Transverse colon (tissue), 4 donors: ENCODE measurements at regions not wholly inside any gene's neighbourhood (a gene's known extent, or its start where the extent isn't known, plus 50 kb on each side); places are given as distances from the start of the nearest gene placed in this dataset.

Experiments
- DNase-seq: peaks from one replicate; pipeline ENCODE4 v3.0.0-alpha.2; 2019
- H3K27ac ChIP-seq, 4 donors: fragments of 200-600 bp; sonication (generic); 2 replicates each; pipeline ENCODE4 v1.5.1; 2016 to 2018; ENCODE audit warnings: inconsistent platforms in 4 of 4
- H3K27me3 ChIP-seq: fragments of 200-600 bp; sonication (generic); 2 replicates; pipeline ENCODE4 v1.5.1; 2017; ENCODE audit warnings: inconsistent platforms
- H3K36me3 ChIP-seq, 4 donors: fragments of 200-600 bp; sonication (generic); 2 replicates each; pipeline ENCODE4 v1.5.1; 2017 to 2019; ENCODE audit warnings: inconsistent platforms in 4 of 4
- H3K4me1 ChIP-seq, 4 donors: fragments of 200-600 bp; sonication (generic); 2 replicates each; pipeline ENCODE4 v1.5.1; 2017 to 2020; ENCODE audit warnings: inconsistent platforms in 4 of 4
- H3K4me3 ChIP-seq, 4 donors: fragments of 200-600 bp; sonication (generic); 1 replicate in 1 of 4; 2 replicates in 3 of 4; pipeline versions ENCODE4 v1.5.1 to v1.6.1; 2017 to 2019; ENCODE audit warnings: inconsistent platforms in 4 of 4
- H3K9me3 ChIP-seq, 2 donors: fragments of 200-600 bp; sonication (generic); 2 replicates each; pipeline ENCODE4 v1.5.1; 2017 to 2019; ENCODE audit warnings: inconsistent platforms in 2 of 2
- CTCF ChIP-seq, 5 experiments: fragments of 200-600 bp in 3 of 5; fragments of 450-650 bp in 2 of 5; sonication (generic) in 3 of 5; IDR thresholded peaks; 1 replicate in 2 of 5; 2 replicates in 3 of 5; pipeline ENCODE4 v1.5.1; 2016 to 2017; ENCODE audit warnings: antibody characterized with exemption in 5 of 5, inconsistent platforms in 3 of 5, mild to moderate bottlenecking in 2 of 5, moderate library complexity in 1 of 5
- EP300 ChIP-seq: sonication (generic); formaldehyde crosslinking; IDR thresholded peaks from one replicate; pipeline ENCODE4 v1.6.1; 2017; ENCODE audit warnings: antibody characterized with exemption, low read depth
- POLR2A ChIP-seq: fragments of 450-650 bp; IDR thresholded peaks from one replicate; pipeline ENCODE4 v1.6.1; 2016; ENCODE audit warnings: antibody characterized with exemption, mild to moderate bottlenecking, moderate library complexity
- POLR2AphosphoS5 ChIP-seq, 3 donors: sonication (generic); formaldehyde crosslinking; IDR thresholded peaks; one replicate each; pipeline ENCODE4 v1.6.1; 2016; ENCODE audit warnings: antibody characterized with exemption in 3 of 3
- WGBS, 2 donors: methylation state at CpG; one replicate each; pipeline ENCODE4 v1.1.5; 2018; ENCODE audit warnings: low coverage in 1 of 2; 5-methylcytosine and 5-hydroxymethylcytosine counted together
- in situ Hi-C, 4 donors: fragments of 200-750 bp; cut with MboI; loops; one replicate each; pipeline versions ENCODE4 v1.15.0 to v1.15.1; 2017; ENCODE audit warnings: low sequenced_read_pairs in 3 of 4, low pct_ligation_motif_present in 1 of 4, low pct_unique_long_range_greater_than_20kb in 1 of 4
- intact Hi-C: fragments of 100-400 bp; cut with DNase I; formaldehyde crosslinking; loops from one replicate; pipeline ENCODE4 v1.15.1; 2023; ENCODE audit warnings: low total_unique reads

- WGBS, 2 donors: 25 to 36% methylated on average over 4 to 5 of the region's 5 CpGs
- peak; percentile 65 for DNase-seq
- peak; percentile 35 for TF ChIP-seq EP300
- peak; percentile 40 to 76 (median 71) for TF ChIP-seq POLR2AphosphoS5 (IDR thresholded peaks at IDR 0.05)
- no peak for TF ChIP-seq POLR2A
- no peak for TF ChIP-seq CTCF (IDR thresholded peaks at IDR 0.05)
- no peak overlapping the region for H3K4me3 ChIP-seq
- H3K27ac ChIP-seq: peak overlapping the region; percentile 55 to 77 (median 73)
- no peaks in the 10 kb centered on the region for H3K9me3 ChIP-seq
- in situ Hi-C loops (no loop called here), intact Hi-C loops (no loop called here)
- H3K4me1 ChIP-seq: peaks cover 3 to 21% (median 10%) of the 10 kb centered on the region in 4 donors
- H3K27me3 ChIP-seq: no peaks in the 10 kb centered on the region
- H3K36me3 ChIP-seq: no peaks in the 10 kb centered on the region
Measured at GRCh38 chr4:14856062-14856933, 146.0 kb upstream of the CPEB2 start.

GRCh38 chr4:14856934-14857235 is 145.4 kb upstream of the CPEB2 start:
- in situ Hi-C loops (no loop called here), intact Hi-C loops (no loop called here)
- peak overlapping the region; percentile 55 to 77 (median 73) for H3K27ac ChIP-seq
- peaks cover 3 to 21% (median 10%) of the 10 kb centered on the region in 4 donors for H3K4me1 ChIP-seq
- H3K4me3 ChIP-seq: no peak overlapping the region
- H3K9me3 ChIP-seq: no peaks in the 10 kb centered on the region
- WGBS, 2 donors: 73 to 86% methylated on average over 5 of the region's 5 CpGs
- DNase-seq: no peak
- no peaks in the 10 kb centered on the region for H3K27me3 ChIP-seq
- TF ChIP-seq POLR2A: no peak
- no peak for TF ChIP-seq CTCF (IDR thresholded peaks at IDR 0.05)
- TF ChIP-seq EP300: no peak
- no peak for TF ChIP-seq POLR2AphosphoS5 (IDR thresholded peaks at IDR 0.05)
- H3K36me3 ChIP-seq: no peaks in the 10 kb centered on the region

GRCh38 chr4:14857475-14857874 is 144.8 kb upstream of the CPEB2 start:
- no peak for TF ChIP-seq EP300
- TF ChIP-seq CTCF (IDR thresholded peaks at IDR 0.05): no peak
- Histone ChIP-seq H3K36me3 (no peaks in the 10 kb centered on the region), H3K4me1 (peaks cover 3 to 24% (median 10%) of the 10 kb centered on the region in 4 donors), H3K27ac (peak overlapping the region in 3 of 4 donors; percentile 55 to 76 (median 70)), H3K27me3 (no peaks in the 10 kb centered on the region), H3K4me3 (no peak overlapping the region), H3K9me3 (no peaks in the 10 kb centered on the region)
- in situ Hi-C loops (no loop called here), intact Hi-C loops (no loop called here)
- 65 to 90% methylated on average over 2 to 3 of the region's 3 CpGs for WGBS, 2 donors
- DNase-seq: no peak

- 74 to 89% methylated on average over 3 of the region's 3 CpGs for WGBS, 2 donors
- peaks cover 3 to 29% (median 12%) of the 10 kb centered on the region in 4 donors for H3K4me1 ChIP-seq
- no peaks in the 10 kb centered on the region for H3K9me3 ChIP-seq
- no peak for TF ChIP-seq POLR2AphosphoS5 (IDR thresholded peaks at IDR 0.05)
- no peak for TF ChIP-seq CTCF (IDR thresholded peaks at IDR 0.05)
- no peak for TF ChIP-seq EP300
- TF ChIP-seq POLR2A: no peak
- H3K27me3 ChIP-seq: peaks cover 5% of the 10 kb centered on the region
- no peaks in the 10 kb centered on the region for H3K36me3 ChIP-seq
- H3K4me3 ChIP-seq: no peak overlapping the region
- peak overlapping the region in 1 of 4 donors; percentile 76 for H3K27ac ChIP-seq
- DNase-seq: no peak
- in situ Hi-C loops: no loop called here
- intact Hi-C loops: no loop called here
Measured at GRCh38 chr4:14857981-14858380, 144.3 kb upstream of the CPEB2 start.
